Activated CD4-positive, alpha-beta T cell treated with anti-CD3 and anti-CD28 coated beads for 48 hours (primary cell): ENCODE measurements at regions not wholly inside any gene's neighbourhood (a gene's known extent, or its start where the extent isn't known, plus 50 kb on each side); places are given as distances from the start of the nearest gene placed in this dataset.
A peak's percentile ranks its signal among the peaks of the same experiment; 100 is the strongest.

Experiments
- DNase-seq: peaks from one replicate; pipeline ENCODE4 v3.0.0-alpha.2; 2020

DNA sequence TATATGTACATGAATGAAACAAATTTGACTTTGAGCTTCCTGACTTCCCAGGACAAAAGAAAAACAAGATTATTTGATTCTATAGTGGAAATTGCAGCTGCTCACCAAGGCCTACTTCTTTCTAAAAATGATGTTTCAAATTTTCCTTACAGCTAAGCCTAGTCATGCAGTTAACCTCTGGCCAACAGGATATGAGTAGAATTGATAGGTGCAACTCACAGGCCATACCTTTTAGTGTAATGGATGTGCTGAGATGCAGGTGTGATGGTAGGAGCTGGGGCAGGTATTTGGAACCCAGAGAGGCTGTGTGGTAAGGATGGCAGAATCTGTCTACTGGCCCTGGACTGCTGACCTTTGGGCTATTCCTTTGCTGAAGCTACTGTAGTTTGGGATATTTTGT, 230.9 kb upstream of the PREP start:
- no peak for DNase-seq

DNA sequence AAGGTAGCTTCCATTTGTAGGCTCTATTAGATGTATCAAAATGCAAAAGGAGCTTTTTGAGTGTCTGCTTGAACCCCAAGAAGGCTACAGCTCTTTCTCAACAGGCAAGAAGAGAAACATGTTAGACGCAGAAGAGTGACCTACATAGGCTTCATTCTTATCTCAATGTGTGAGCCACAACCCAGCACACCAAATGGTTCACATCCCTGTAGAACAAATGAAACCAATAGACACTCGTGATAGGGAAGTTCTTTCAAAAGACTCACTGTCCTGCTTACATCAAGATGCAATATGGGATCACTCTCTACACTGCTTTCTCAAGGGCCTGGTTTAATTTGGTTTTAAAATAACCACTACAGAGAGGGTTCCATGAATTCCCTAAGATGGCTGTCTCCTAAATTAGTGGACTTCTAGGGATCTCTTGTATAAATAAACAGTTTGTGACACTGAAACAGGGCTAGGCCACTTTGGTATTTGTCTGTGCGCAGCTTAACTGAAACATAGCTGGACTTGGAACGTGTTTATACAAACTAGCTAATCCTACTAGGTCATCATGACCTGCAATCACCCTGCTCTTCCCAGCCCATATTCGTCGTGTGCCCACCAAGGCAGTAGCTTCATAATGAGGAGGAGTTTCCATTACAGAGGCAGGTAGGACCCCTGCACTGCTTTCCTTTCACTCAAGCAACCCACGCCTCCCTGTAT, 225.4 kb upstream of the PREP start:
- no peak for DNase-seq

DNA sequence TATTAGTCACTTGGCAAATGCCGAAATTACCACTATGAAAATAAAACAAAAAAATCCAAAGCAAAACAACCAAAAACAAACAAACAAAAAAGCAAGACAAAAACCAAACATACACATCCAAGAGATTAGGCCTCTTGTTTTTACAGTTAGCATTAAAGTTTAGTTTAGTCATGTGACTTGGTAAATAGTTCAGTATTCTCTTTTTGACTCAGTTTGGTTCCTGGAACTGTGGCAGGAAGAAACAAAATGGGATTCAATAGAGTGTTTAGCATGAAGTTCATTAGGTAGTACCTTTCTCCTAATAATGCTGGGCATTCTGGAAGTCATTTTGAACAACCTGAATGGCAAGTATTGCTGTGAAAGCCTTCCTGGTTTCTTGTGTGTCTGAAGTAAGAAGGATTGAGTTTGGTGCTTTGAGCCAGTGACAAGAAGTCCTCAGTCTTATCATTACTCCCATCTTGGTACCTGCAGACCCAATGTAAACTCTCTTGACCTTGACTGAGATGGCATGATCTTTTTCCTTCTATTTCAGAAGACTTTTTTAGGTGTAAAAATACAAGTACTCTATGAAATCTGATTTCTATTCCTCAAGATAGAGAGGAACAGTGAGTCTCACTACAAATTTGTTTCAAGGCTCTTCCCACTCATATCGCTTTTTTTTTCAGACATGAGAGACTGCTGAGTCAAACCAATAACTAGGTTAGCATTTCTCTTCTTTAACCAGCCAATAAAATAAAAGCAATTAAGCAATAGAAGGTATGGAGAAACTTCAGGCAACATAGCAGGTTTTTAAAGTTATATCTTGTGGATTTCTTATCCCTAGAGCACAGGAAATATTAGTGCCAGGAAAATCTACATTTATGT, 223.6 kb upstream of the PREP start:
- no peak for DNase-seq

DNA sequence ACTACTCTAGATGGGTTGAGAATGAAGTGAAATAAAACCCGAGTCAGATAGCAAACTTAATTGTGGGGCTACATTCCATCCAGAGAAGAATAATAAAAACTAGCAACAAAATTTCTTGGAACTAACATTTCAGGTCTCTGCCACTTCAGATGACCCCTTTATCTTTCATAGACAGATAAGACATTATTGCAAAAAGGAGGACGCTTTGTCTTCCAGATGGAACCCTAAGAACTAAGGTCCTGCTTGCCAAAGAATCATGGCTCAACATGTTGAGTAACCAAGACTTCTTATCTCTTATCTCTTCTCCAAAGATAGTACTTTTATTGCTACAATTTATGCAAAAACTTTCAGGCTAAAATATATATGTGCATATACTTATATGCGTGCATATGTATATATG, 221.1 kb upstream of the PREP start:
- no peak for DNase-seq

DNA sequence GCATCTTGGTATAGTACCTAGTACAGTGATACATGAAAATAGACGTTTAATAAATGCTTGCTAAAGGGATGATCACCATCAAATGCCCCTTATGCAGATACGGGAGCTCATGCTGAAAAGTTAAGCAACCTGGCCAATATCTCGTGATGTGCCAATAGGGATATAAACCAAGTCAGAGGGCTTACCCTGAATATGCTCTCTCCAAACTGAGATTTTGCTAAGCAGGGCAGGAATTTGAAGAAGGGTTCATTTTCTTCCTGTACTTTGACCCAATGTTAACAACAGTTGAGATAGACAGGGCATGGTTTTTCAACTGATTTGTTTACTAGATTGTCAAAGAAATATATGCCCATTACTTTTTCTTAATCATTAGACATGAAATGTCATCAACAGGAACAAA, 219.3 kb upstream of the PREP start:
- DNase-seq: no peak

DNA sequence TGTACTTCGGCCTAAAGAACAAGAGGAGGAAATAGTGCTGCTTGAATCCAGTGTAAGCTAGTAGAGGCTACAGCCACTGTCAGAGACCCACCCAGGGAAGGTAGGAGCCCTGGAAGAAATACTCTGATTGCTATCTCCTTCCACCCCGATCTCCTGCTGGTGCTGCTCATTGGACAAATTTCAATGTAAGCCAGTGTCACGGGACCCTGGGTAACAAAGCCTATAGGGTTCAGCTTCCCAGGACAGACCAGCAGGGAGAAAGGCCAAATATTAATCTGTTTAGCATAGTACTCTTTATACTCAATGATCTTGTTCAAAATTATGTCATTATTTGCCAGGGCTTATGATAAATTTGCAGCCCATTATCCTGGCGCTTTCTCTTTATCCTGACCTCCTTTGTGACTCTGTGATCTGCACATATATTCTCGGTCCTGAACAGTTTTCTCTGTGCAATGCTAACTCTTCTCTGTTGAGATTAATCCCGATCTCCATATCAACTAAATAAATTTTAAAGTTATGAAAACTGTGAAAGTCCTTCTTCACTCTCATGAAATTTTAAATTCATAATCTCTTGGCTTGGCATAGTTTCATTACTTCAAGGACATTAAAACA, 218.8 kb upstream of the PREP start:
- DNase-seq: no peak

DNA sequence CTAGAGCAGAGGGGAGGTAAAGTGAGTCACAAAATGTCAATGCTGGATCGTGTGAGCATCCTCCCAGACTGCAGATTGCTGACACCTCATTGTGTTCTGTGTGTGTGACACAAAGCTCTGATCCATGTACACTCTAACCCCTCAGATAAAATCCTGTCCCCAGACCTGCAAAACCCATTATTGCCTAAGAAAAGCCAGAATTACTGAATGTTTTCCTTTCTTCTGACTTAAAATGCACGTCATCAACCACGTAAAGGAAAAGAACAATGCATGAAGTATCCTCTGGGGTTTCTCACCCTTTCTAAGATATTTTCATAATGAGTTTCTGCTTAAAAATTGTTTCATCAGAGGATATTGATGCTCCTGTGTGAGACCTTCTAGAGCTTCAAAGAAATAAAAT, 218.0 kb upstream of the PREP start:
- peak; percentile 25 for DNase-seq

DNA sequence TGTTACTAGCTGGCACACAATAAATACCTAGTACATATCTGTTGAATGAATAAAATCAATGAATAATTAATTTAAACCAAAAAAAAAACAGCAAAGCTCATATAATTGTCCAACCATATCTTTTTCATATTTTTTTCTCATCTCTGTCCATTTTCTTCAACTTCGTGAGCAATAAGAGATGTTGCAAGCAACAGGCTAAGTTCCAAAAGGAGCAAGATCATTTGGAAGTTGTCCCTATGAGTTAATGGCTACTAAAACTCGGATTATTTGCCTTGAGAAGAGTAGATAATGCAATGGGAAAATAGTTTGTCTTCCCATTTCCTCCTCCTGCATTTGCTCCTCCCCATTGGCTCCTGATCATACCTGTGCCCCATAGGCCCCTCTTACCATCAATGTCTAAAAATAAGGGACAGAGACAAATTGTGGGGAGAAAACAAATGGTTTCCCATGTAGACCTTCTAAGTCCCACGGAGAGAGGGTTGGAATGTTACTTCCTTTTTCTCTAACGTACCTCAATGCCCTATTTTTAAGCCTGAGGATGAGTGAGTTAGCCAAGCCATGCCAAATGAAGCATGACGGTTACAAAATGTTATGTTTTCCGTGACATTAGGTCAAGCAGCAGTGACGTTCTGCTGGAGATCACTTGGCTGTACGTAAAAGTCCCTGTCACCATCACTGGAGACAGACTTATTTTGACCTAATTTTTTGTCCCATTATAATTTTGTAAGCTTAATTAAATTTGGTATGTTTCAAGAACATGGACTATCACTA, 217.3 kb upstream of the PREP start:
- DNase-seq: no peak

DNA sequence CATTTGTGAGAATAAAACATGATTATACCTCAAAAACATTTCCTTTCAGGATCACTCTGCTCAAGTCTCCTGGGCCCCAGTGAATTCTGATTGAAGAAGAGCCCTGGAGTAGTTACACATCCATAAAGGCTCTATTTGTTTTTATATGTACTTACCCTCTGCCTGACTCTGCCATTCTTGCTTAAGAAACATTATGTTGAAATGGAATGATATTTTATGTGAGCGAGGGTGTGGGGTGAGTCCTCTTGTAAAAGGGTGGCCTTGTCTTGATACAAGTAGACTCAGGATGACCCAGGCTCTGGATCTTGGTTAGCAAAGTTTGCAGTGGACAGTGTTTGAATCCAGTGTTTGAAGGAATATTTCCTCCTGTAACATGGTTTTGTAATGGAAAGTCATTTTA, 215.4 kb upstream of the PREP start:
- DNase-seq: no peak

DNA sequence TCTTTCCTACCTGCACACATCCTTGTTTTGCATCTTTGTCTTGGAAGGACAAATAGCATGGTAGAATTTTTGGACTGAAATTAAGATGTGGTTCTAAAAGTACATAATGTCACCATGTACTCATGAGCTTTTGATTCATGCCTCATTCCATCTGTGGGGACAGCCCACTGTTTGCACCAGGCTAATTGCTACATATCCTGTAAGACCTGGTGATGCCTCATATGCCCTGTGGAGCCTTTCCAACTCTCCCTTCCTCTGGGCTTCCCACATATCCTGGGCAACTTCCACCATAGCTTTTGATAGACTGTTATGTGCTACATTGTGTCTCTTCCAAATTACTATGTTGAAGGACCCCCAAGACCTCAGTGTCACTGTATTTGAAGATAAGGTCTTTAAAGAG, 213.6 kb upstream of the PREP start:
- DNase-seq: no peak

DNA sequence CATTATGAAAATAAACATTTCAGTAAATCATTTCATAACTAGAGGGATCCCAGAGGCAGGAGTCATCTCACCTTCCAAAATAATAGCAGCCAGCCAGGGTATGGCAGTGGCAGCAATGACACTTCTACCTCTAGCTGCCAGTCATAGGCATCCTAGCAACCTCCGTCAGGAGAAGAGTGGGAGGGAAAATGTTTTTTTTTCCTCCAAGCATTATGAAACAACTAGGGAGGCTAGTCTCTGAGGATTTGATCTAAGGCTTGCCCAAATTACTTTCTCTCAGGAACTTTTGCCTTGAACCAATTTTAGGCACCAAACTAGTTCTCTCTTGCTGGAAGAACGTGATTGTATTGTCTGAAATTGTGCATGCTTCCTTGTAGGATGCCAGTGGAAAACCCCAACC, 208.7 kb upstream of the PREP start:
- no peak for DNase-seq

DNA sequence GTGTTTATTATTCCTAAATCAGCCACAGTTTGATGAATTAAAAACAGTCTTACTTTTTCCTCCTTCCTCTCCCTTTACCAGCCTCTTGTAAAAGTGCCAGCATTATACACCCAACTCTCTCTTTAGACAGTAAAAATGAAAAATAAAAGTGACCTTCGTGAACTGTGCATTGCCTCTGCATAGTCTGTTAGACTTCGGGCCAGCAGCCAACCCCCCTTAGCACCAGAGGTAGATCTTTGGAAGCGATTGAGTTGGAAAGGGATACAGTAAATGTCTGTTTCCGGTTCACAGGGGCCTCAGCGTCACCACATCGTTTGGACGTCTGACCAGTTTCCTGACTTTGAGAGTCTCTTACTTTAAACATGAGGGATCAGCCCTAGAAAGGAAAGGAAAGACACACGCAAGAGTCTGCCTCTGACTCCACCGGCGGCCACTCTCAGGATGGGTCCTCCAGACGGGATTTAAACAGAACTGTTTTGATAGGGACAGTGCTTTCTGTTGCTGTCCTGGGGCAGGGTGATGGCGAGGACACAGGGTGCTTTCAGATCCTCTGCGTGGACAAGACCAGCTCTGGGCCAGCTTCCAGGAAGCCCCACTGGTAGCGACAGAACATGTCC, 206.6 kb upstream of the PREP start:
- DNase-seq: no peak

DNA sequence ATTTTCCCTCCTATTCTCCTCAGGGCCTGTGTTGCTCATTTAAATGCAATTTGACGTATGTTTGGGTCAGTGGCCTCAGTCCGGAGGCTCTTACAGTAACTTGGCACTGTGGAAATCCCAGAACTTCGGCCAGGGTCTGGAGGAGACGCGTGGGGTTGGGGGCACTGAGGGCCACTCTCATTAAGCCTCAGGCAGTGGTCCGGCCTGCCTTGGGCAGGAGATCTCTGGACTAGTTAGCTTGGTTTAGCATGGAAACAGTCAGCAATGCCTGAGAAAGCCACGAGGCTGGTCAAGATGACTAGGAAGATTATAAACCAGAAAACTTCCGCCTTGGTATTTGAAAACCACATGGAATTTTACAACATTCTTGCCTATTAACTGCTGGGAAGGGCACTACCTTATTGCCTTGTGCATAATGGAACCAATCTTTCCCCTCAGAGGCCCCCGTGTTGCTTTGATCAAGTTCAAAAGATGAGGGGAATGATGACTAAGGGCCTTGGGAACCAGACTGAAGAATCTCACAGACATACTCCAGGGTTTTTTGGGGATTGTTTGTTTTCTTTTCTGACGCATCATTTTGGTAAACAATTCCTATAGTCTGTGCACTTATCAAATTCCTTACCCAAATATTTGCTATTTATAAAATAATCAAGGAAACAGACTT, 206.0 kb upstream of the PREP start:
- DNase-seq: no peak

DNA sequence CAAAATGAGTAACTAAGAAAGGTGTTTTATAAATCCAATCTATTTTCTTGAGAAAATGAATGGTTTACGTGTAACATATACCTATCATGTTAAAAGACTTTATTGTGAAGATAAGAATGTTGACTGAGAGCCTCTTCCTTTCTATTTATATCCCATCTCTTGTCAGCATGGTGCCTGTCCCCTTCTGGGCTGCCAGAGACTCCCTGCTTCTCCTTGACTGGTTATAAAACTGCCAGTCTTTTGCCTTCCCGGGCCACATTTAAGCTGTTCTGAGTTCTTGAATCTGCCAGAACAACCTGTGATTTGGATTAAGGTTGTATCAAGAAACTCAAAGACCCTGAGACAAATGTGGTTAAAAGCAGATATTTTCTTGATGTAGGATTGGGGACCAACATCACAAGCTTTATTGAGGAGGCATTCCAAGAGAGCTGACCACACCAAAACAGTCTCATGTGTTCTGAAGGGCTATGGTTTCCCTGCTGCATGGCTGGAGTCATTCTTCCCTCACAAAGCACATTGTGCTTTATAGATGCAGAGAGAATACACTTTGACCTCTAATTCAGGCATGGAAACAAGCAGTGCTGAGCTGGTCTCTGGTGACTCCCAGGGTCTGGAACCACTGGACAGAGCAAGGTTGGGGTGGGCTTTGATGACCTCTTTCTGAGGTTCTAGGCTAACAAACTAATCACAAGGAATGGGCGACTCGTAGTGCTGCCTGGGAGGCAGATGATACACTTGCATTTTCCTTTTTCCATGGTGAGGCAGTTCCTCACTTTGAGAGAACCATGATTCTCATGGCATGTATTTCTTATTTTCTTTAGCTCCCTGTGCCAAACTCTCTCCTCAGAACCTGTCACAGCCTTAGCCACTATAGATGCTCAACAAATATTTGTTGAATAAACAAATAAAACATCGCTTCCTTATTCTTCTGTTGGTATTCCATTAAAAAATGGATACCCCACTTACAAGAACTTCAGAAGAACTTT, 205.0 kb upstream of the PREP start:
- DNase-seq: no peak

DNA sequence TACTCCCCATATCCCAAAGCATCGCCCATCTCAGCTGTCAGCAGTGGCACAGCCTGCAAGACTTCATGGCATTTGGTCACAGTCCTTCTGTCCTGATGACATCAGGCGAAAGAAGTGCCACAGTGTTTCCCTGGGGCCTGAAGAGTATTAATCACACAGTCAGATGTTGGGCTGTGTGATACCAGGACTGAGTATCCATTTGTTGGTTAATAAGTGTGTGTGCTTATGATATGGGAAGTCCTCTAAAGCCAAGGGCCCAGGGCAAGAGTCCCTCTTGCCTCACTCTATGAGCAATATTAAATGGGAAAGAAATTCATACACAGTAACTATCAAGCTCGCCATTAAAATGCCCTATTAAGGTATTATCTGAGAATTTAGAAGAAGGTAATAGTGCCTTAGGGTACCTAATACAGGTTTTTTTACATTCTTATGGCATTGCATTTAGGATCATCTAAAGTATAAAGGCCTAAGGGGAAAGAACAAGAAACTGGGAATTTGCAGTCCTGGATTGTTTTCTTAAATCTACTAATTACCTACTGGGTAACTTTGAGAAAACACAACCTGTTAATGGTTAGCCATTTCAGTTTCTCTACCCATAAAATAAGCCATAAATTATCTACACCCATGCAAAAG, 204.1 kb upstream of the PREP start:
- no peak for DNase-seq

DNA sequence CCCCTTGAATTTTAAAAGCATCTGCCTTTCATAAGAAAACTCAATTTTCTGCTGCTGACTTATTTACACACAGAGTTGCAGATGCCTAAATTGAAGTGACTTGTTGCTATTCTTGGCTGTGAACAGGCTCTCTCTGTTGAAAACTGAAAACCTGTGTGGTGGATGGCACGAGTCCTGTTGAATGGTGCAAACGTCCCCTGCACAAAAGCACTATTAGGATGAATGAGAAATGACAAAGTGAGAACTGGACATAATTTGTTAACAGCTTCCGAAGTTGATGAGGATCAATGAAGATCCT, 201.7 kb upstream of the PREP start:
- no peak for DNase-seq

DNA sequence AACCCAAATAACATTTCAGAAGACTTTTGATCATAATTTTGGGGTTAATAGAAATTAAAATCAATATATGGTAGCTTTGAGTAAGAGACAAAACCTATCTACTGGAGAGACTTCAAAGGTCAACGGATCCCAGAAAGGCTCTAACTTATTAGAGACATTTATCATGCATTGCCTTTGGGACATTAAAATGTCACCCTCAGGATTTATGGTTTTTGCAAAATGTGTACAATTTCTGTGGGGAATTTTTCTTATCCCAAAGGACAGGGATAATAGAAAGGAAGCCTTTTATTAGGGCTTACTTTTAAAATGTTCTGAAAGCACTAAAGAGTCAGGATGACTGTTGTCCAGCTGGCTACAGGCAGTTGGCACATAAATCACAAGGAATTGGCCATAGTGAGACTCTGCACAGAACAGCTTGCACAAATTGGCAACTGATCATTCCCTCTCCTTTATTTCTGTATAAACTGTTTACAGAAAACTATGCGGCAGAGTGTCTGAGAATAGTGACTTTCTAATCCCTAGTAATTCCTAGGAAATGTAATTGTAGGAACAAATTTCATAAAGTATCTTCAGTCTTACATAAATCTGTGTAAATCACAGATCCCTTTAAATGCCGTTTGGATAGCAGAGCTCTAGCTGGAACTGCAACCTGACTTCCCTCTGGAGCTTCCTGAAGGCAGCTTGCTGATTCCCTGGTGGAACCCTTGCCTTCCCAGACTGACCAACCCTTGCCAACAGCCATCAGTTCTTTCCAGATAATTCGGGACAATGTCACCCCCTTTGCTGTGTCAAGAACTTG, 201.1 kb upstream of the PREP start:
- DNase-seq: no peak

DNA sequence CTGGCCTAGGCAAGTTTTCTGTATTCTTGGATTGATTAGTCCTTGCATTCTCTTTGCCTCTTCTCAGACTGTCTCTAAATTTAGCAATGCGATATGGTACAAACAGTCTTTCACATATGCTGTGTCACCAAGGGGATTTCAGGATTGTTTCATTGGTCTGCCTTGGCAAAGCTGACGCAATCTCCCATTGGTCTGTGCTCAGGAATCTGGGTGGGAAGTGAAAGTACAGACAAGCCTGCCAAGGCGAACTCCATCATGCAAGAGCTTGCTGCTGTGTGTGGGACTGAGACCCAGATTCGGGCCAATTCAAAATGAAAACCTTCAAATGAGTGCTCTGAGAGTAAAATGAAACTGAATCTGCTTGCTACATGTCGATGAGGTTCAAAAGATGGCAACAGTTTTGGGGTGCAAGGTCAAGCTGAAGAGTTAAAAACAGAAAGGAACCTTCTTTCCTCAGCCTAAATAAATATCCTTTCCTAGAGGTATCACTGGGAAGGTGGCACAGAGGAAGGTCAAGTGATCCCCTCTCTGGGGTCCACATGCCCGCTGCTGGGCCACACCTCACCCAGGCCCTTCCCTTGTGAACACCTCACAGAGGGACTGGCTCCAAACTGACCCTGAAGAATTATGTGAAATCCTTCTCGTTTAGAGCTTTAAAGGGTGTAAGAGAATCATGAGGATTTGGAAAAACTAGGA, 198.8 kb upstream of the PREP start:
- DNase-seq: peak; percentile 52
